ENCODE measurements at regions not wholly inside any gene's neighbourhood (a gene's known extent, or its start where the extent isn't known, plus 50 kb on each side); places are given as distances from the start of the nearest gene placed in this dataset.

- TF ChIP-seq SIN3A (IDR thresholded peaks at IDR 0.05; ENCODE audit: borderline replicate concordance, insufficient read depth, low read depth, low read length): no peak
- TF ChIP-seq POLR2AphosphoS5 (IDR thresholded peaks at IDR 0.05; ENCODE audit: low read depth, low read length): no peak
- TF ChIP-seq CTCF (IDR thresholded peaks at IDR 0.05): no peak
- Histone ChIP-seq H3K27ac (ENCODE audit: low read length) (no peak overlapping the region), H3K27me3 (ENCODE audit: control insufficient read depth, insufficient read depth, low read length) (no peaks in the 10 kb centered on the region), H3K9me3 (ENCODE audit: control insufficient read depth, insufficient read depth, low read depth, low read length) (no peaks in the 10 kb centered on the region), H3K36me3 (ENCODE audit: control insufficient read depth, insufficient read depth, low read length) (no peaks in the 10 kb centered on the region), H3K4me3 (ENCODE audit: low read depth in 2 of 2, low read length in 2 of 2) (no peak overlapping the region), H3K4me1 (ENCODE audit: control insufficient read depth, insufficient read depth, low read length) (no peaks in the 10 kb centered on the region)
- no TSS peak for BruUV-seq (replicated peaks)
- DNase-seq (ENCODE audit: low read depth, low spot score) (no peak), ATAC-seq (no peak)
- CTCF ChIA-PET: no interaction called here
- POLR2A ChIA-PET: no interaction called here
- in situ Hi-C loops (cut with HindIII; ENCODE audit: low pct_unique_long_range_greater_than_20kb, low sequenced_read_pairs) (no loop called here), intact Hi-C loops (cut with micrococcal nuclease; ENCODE audit: unreplicated experiment) (no loop called here)
These were observed 161.1 kb downstream of the TRIML1 start for GRCh38 chr4:188300385-188300784.

- ATAC-seq (no peak), DNase-seq (ENCODE audit: low read depth, low spot score) (no peak)
- BruUV-seq (replicated peaks): no TSS peak
- Histone ChIP-seq H3K4me3 (ENCODE audit: low read depth in 2 of 2, low read length in 2 of 2) (no peak overlapping the region), H3K27me3 (ENCODE audit: control insufficient read depth, insufficient read depth, low read length) (no peaks in the 10 kb centered on the region), H3K9me3 (ENCODE audit: control insufficient read depth, insufficient read depth, low read depth, low read length) (no peaks in the 10 kb centered on the region), H3K4me1 (ENCODE audit: control insufficient read depth, insufficient read depth, low read length) (no peaks in the 10 kb centered on the region), H3K27ac (ENCODE audit: low read length) (no peak overlapping the region), H3K36me3 (ENCODE audit: control insufficient read depth, insufficient read depth, low read length) (no peaks in the 10 kb centered on the region)
- intact Hi-C loops (cut with micrococcal nuclease; ENCODE audit: unreplicated experiment) (no loop called here), in situ Hi-C loops (cut with HindIII; ENCODE audit: low pct_unique_long_range_greater_than_20kb, low sequenced_read_pairs) (no loop called here)
- POLR2A ChIA-PET: no interaction called here
- CTCF ChIA-PET: no interaction called here
- no peak for TF ChIP-seq TCF7L2 (IDR thresholded peaks at IDR 0.05; ENCODE audit: low read depth, low read length)
- no peak for TF ChIP-seq SIN3A (IDR thresholded peaks at IDR 0.05; ENCODE audit: borderline replicate concordance, insufficient read depth, low read depth, low read length)
- TF ChIP-seq CTCF (IDR thresholded peaks at IDR 0.05): no peak
These were observed 166.4 kb downstream of the TRIML1 start for GRCh38 chr4:188305690-188306089.

GRCh38 chr4:188307591-188307990 is 168.3 kb downstream of the TRIML1 start:
- intact Hi-C loops (cut with micrococcal nuclease; ENCODE audit: unreplicated experiment): no loop called here
- BruUV-seq (replicated peaks): no TSS peak
- H3K4me3 ChIP-seq (ENCODE audit: low read depth in 2 of 2, low read length in 2 of 2): no peak overlapping the region
- in situ Hi-C loops (cut with HindIII; ENCODE audit: low pct_unique_long_range_greater_than_20kb, low sequenced_read_pairs): no loop called here
- H3K36me3 ChIP-seq (ENCODE audit: control insufficient read depth, insufficient read depth, low read length): no peaks in the 10 kb centered on the region
- ChIA-PET CTCF (no interaction called here), POLR2A (no interaction called here)
- no peak for TF ChIP-seq SIN3A (IDR thresholded peaks at IDR 0.05; ENCODE audit: borderline replicate concordance, insufficient read depth, low read depth, low read length)
- no peak for TF ChIP-seq TCF7L2 (IDR thresholded peaks at IDR 0.05; ENCODE audit: low read depth, low read length)
- TF ChIP-seq REST (IDR thresholded peaks at IDR 0.05; ENCODE audit: insufficient read depth in 1 of 2, low read depth in 2 of 2, low read length in 1 of 2): no peak
- H3K4me1 ChIP-seq (ENCODE audit: control insufficient read depth, insufficient read depth, low read length): no peaks in the 10 kb centered on the region
- no peak overlapping the region for H3K27ac ChIP-seq (ENCODE audit: low read length)
- no peaks in the 10 kb centered on the region for H3K9me3 ChIP-seq (ENCODE audit: control insufficient read depth, insufficient read depth, low read depth, low read length)
- no peaks in the 10 kb centered on the region for H3K27me3 ChIP-seq (ENCODE audit: control insufficient read depth, insufficient read depth, low read length)
- ATAC-seq (no peak), DNase-seq (ENCODE audit: low read depth, low spot score) (no peak)
